HEK293 (cell line): ENCODE measurements at regions not wholly inside any gene's neighbourhood (a gene's known extent, or its start where the extent isn't known, plus 50 kb on each side); places are given as distances from the start of the nearest gene placed in this dataset.

Experiments
- CTCF ChIA-PET: fragments of 350-600 bp; formaldehyde crosslinking; extraction: SDS; loops from one replicate; lab custom pipeline; 2021; ENCODE audit warnings: antibody characterized with exemption; lab: Yijun Ruan, JAX
- POLR2A ChIA-PET: fragments of 300-600 bp; formaldehyde crosslinking; extraction: SDS; loops from one replicate; lab custom pipeline; 2020; ENCODE audit warnings: antibody characterized with exemption, inconsistent platforms; lab: Yijun Ruan, JAX
- H3K27ac ChIP-seq: fragments of 200-500 bp; sonication (Bioruptor generic); 2 replicates; pipeline ENCODE4 v1.5.1; 2014; ENCODE audit warnings: low read depth, low read length, control low read depth, inconsistent platforms; ENCODE audit errors: extremely low read depth
- H3K36me3 ChIP-seq, 2 experiments: fragments of 200-500 bp in 1 of 2; sonication (Bioruptor generic) in 1 of 2; 1 replicate in 1 of 2; 2 replicates in 1 of 2; pipeline ENCODE4 v1.5.1; 2014 to 2017; ENCODE audit warnings: inconsistent platforms in 2 of 2, low read length in 2 of 2; ENCODE audit not compliant: control insufficient read depth in 2 of 2, insufficient read depth in 1 of 2
- H3K4me1 ChIP-seq: fragments of 200-500 bp; sonication (Bioruptor generic); 2 replicates; pipeline ENCODE4 v1.5.1; 2014; ENCODE audit warnings: mild to moderate bottlenecking, low read length, inconsistent platforms; ENCODE audit not compliant: control insufficient read depth, insufficient read depth
- H3K4me3 ChIP-seq: 2 replicates; pipeline ENCODE4 v1.5.1; 2011; ENCODE audit warnings: low read depth, mild to moderate bottlenecking, control low read depth, low read length, moderate library complexity
- H3K9me3 ChIP-seq: fragments of 200-500 bp; sonication (Bioruptor generic); 2 replicates; pipeline ENCODE4 v1.5.1; 2014; ENCODE audit warnings: low read depth, low read length, inconsistent platforms; ENCODE audit not compliant: control insufficient read depth, insufficient read depth
- BCL6B ChIP-seq: fragments of 450-650 bp; formaldehyde crosslinking; IDR thresholded peaks from 2 replicates; pipeline ENCODE4 v1.5.1; 2017; ENCODE audit warnings: missing biosample characterization, missing genetic modification characterization
- GLI2 ChIP-seq: fragments of 450-650 bp; formaldehyde crosslinking; IDR thresholded peaks from 2 replicates; pipeline ENCODE4; 2017; ENCODE audit warnings: missing biosample characterization, missing genetic modification characterization, low read depth, borderline replicate concordance
- PATZ1 ChIP-seq: fragments of 450-650 bp; formaldehyde crosslinking; IDR thresholded peaks from 2 replicates; pipeline ENCODE4 v1.5.1; 2016; ENCODE audit warnings: missing biosample characterization, missing genetic modification characterization
- PRDM4 ChIP-seq: fragments of 450-650 bp; formaldehyde crosslinking; IDR thresholded peaks from 2 replicates; pipeline ENCODE4 v1.5.1; 2017; ENCODE audit warnings: missing biosample characterization, missing genetic modification characterization
- REPIN1 ChIP-seq: fragments of 450-650 bp; formaldehyde crosslinking; IDR thresholded peaks from 2 replicates; pipeline ENCODE4 v1.5.1; 2017; ENCODE audit warnings: missing biosample characterization, missing genetic modification characterization, low read depth
- TSHZ1 ChIP-seq: fragments of 450-650 bp; formaldehyde crosslinking; IDR thresholded peaks from 2 replicates; pipeline ENCODE4 v1.5.1; 2016; ENCODE audit warnings: missing biosample characterization, missing genetic modification characterization, borderline replicate concordance
- ZBTB49 ChIP-seq: fragments of 450-650 bp; formaldehyde crosslinking; IDR thresholded peaks from 2 replicates; pipeline ENCODE4 v1.5.1; 2016; ENCODE audit warnings: missing biosample characterization, missing genetic modification characterization, low read depth
- ZBTB6 ChIP-seq: fragments of 450-650 bp; formaldehyde crosslinking; IDR thresholded peaks from 2 replicates; pipeline ENCODE4 v1.5.1; 2017; ENCODE audit warnings: missing biosample characterization, missing genetic modification characterization
- ZNF26 ChIP-seq: fragments of 450-650 bp; formaldehyde crosslinking; IDR thresholded peaks from 2 replicates; pipeline ENCODE4 v1.5.1; 2016; ENCODE audit warnings: missing biosample characterization, missing genetic modification characterization
- ZNF266 ChIP-seq: fragments of 450-650 bp; formaldehyde crosslinking; IDR thresholded peaks from 2 replicates; pipeline ENCODE4 v1.5.1; 2016; ENCODE audit warnings: missing biosample characterization, missing genetic modification characterization, low read depth
- ZNF292 ChIP-seq: fragments of 450-650 bp; formaldehyde crosslinking; IDR thresholded peaks from 2 replicates; pipeline ENCODE4 v1.5.1; 2016; ENCODE audit warnings: low read depth, missing biosample characterization, missing genetic modification characterization, borderline replicate concordance
- ZNF311 ChIP-seq: fragments of 450-650 bp; formaldehyde crosslinking; IDR thresholded peaks from 2 replicates; pipeline ENCODE4 v1.5.1; 2017; ENCODE audit warnings: missing biosample characterization, missing genetic modification characterization, borderline replicate concordance
- ZNF423 ChIP-seq: fragments of 450-650 bp; formaldehyde crosslinking; IDR thresholded peaks from 2 replicates; pipeline ENCODE4 v1.5.1; 2016; ENCODE audit warnings: missing biosample characterization, missing genetic modification characterization
- ZNF549 ChIP-seq: fragments of 450-650 bp; IDR thresholded peaks from 2 replicates; pipeline ENCODE4 v1.5.1; 2018; ENCODE audit warnings: missing biosample characterization, missing genetic modification characterization, mild to moderate bottlenecking, inconsistent platforms, moderate library complexity
- ZNF624 ChIP-seq: fragments of 450-650 bp; formaldehyde crosslinking; IDR thresholded peaks from 2 replicates; pipeline ENCODE4 v1.5.1; 2017; ENCODE audit warnings: missing biosample characterization, missing genetic modification characterization
- ZNF645 ChIP-seq: fragments of 450-650 bp; formaldehyde crosslinking; IDR thresholded peaks from 2 replicates; pipeline ENCODE4; 2016; ENCODE audit warnings: missing biosample characterization, missing genetic modification characterization

- no peak overlapping the region for H3K27ac ChIP-seq
- TF ChIP-seq GLI2 (tag by site-specific recombination) (no peak), ZNF423 (no peak), ZNF292 (tag by site-specific recombination) (no peak), ZNF624 (tag by site-specific recombination) (no peak), BCL6B (tag by site-specific recombination) (no peak), TSHZ1 (tag by site-specific recombination) (no peak), ZNF266 (tag by site-specific recombination) (no peak), PATZ1 (tag by site-specific recombination) (no peak), ZNF549 (tag by site-specific recombination) (no peak), ZNF311 (tag by site-specific recombination) (no peak), PRDM4 (tag by site-specific recombination) (no peak), ZNF26 (no peak), REPIN1 (tag by site-specific recombination) (no peak)
- no peaks in the 10 kb centered on the region for H3K9me3 ChIP-seq
- POLR2A ChIA-PET: no interaction called here
- no peak overlapping the region for H3K4me3 ChIP-seq
- no peaks in the 10 kb centered on the region for H3K36me3 ChIP-seq
- peaks cover 10% of the 10 kb centered on the region for H3K4me1 ChIP-seq
- CTCF ChIA-PET: no interaction called here
Measured at GRCh38 chr10:31100115-31100601, 68.5 kb upstream of the ZNF438 start.

- POLR2A ChIA-PET: no interaction called here
- H3K9me3 ChIP-seq: no peaks in the 10 kb centered on the region
- TF ChIP-seq ZBTB49: no peak
- no peak for TF ChIP-seq ZNF645 (tag by site-specific recombination)
- no peak for TF ChIP-seq ZBTB6
- no peak for TF ChIP-seq GLI2 (tag by site-specific recombination)
- CTCF ChIA-PET: no interaction called here
- H3K4me1 ChIP-seq: peaks cover 10% of the 10 kb centered on the region
- H3K27ac ChIP-seq: no peak overlapping the region
- no peak overlapping the region for H3K4me3 ChIP-seq
- no peaks in the 10 kb centered on the region for H3K36me3 ChIP-seq
Measured at GRCh38 chr10:31100662-31101061, 69.0 kb upstream of the ZNF438 start.
